IMR-90 (cell line): ENCODE measurements at regions not wholly inside any gene's neighbourhood (a gene's known extent, or its start where the extent isn't known, plus 50 kb on each side); places are given as distances from the start of the nearest gene placed in this dataset.

Experiments
- ATAC-seq: fragments of 200-7000 bp; cut with Tn5 transposase; 2 replicates; pipeline ENCODE4 v1.9.1; 2020; ENCODE audit warnings: low read depth, mild to moderate bottlenecking, moderate library complexity
- BruUV-seq: library from RNA; stranded (reverse); fragments of 400-500 nt; replicated peaks from 2 replicates; lab custom pipeline; 2021; lab: Mats Ljungman, UMichigan
- CTCF ChIA-PET: fragments of 300-600 bp; formaldehyde crosslinking; extraction: SDS; loops from one replicate; lab custom pipeline; 2021; ENCODE audit warnings: antibody characterized with exemption; lab: Yijun Ruan, JAX
- POLR2A ChIA-PET: fragments of 300-600 bp; sonication (Branson Sonifier 250); formaldehyde crosslinking; loops from one replicate; lab custom pipeline; 2022; ENCODE audit warnings: antibody characterized with exemption; ENCODE audit not compliant: unreplicated experiment; lab: Charles Lee
- DNase-seq: peaks from one replicate; pipeline ENCODE4 v3.0.0; 2013
- H2AFZ ChIP-seq: replicated peaks from 2 replicates; pipeline ENCODE3; 2013; ENCODE audit warnings: low read length, mild to moderate bottlenecking; ENCODE audit not compliant: poor library complexity
- H2AK5ac ChIP-seq: 2 replicates; pipeline ENCODE4 v1.6.1; 2013; ENCODE audit warnings: low read depth, low read length, inconsistent platforms
- H2AK9ac ChIP-seq: replicated peaks from 2 replicates; pipeline ENCODE3; 2013; ENCODE audit warnings: mild to moderate bottlenecking, low read depth, low read length, moderate library complexity; ENCODE audit not compliant: poor library complexity
- H2BK120ac ChIP-seq: 2 replicates; pipeline ENCODE4 v1.6.1; 2013; ENCODE audit warnings: low read depth, low read length, inconsistent platforms
- H2BK15ac ChIP-seq: 3 replicates; pipeline ENCODE4 v1.6.1; 2013; ENCODE audit warnings: low read depth, low read length, inconsistent platforms
- H2BK20ac ChIP-seq: 2 replicates; pipeline ENCODE4 v1.6.1; 2013; ENCODE audit warnings: low read depth, mild to moderate bottlenecking, inconsistent platforms, low read length, moderate library complexity
- H2BK5ac ChIP-seq: 2 replicates; pipeline ENCODE4 v1.6.1; 2013; ENCODE audit warnings: mild to moderate bottlenecking, low read depth, low read length, inconsistent platforms; ENCODE audit not compliant: poor library complexity, severe bottlenecking
- H3K14ac ChIP-seq: replicated peaks from 2 replicates; pipeline ENCODE4 v1.6.1; 2013; ENCODE audit warnings: low read depth, low read length, inconsistent platforms
- H3K18ac ChIP-seq: 2 replicates; pipeline ENCODE4 v1.6.1; 2013; ENCODE audit warnings: low read depth, low read length, control low read depth
- H3K23ac ChIP-seq: 2 replicates; pipeline ENCODE4 v1.6.1; 2013; ENCODE audit warnings: low read depth, low read length, inconsistent platforms
- H3K27ac ChIP-seq: 2 replicates; pipeline ENCODE4 v1.5.1; 2013; ENCODE audit warnings: mild to moderate bottlenecking, control low read depth, low read length; ENCODE audit not compliant: insufficient read depth
- H3K27me3 ChIP-seq: 2 replicates; pipeline ENCODE4 v1.6.1; 2013; ENCODE audit warnings: low read length; ENCODE audit not compliant: control insufficient read depth, insufficient read depth
- H3K36me3 ChIP-seq: 2 replicates; pipeline ENCODE4 v1.6.1; 2013; ENCODE audit warnings: low read length, mixed read lengths; ENCODE audit not compliant: control insufficient read depth, insufficient read depth
- H3K4ac ChIP-seq: 2 replicates; pipeline ENCODE4 v1.6.1; 2013; ENCODE audit warnings: low read depth, low read length, inconsistent platforms
- H3K4me1 ChIP-seq: 2 replicates; pipeline ENCODE4 v1.6.1; 2013; ENCODE audit warnings: low read length, mixed read lengths; ENCODE audit not compliant: control insufficient read depth, insufficient read depth
- H3K4me2 ChIP-seq: 2 replicates; pipeline ENCODE4 v1.6.1; 2013; ENCODE audit warnings: low read depth, mild to moderate bottlenecking, control low read depth, low read length, moderate library complexity
- H3K4me3 ChIP-seq: 2 replicates; pipeline ENCODE4 v1.5.1; 2013; ENCODE audit warnings: low read depth, mild to moderate bottlenecking, control low read depth, low read length, moderate library complexity; ENCODE audit not compliant: insufficient read depth
- H3K56ac ChIP-seq: 2 replicates; pipeline ENCODE4 v1.6.1; 2013; ENCODE audit warnings: low read length, inconsistent platforms; ENCODE audit not compliant: insufficient read depth; ENCODE audit errors: extremely low read depth
- H3K79me1 ChIP-seq, 2 experiments: 2 replicates each; pipeline ENCODE4 v1.6.1; 2013; ENCODE audit warnings: low read length in 2 of 2, inconsistent platforms in 1 of 2, low read depth in 1 of 2
- H3K9ac ChIP-seq: 2 replicates; pipeline ENCODE4 v1.6.1; 2013; ENCODE audit warnings: low read depth, low read length, control low read depth
- H3K9me1 ChIP-seq: 2 replicates; pipeline ENCODE4 v1.6.1; 2013; ENCODE audit warnings: low read length, inconsistent platforms; ENCODE audit not compliant: insufficient read depth
- H3K9me3 ChIP-seq: 2 replicates; pipeline ENCODE4 v1.6.1; 2013; ENCODE audit warnings: low read length; ENCODE audit not compliant: control insufficient read depth, insufficient read depth
- H4K20me1 ChIP-seq: 2 replicates; pipeline ENCODE4 v1.6.1; 2013; ENCODE audit warnings: low read length, inconsistent platforms; ENCODE audit not compliant: insufficient read depth
- H4K5ac ChIP-seq: 2 replicates; pipeline ENCODE4 v1.6.1; 2013; ENCODE audit warnings: mild to moderate bottlenecking, low read depth, low read length, control low read depth
- H4K8ac ChIP-seq, 2 experiments: 2 replicates each; pipeline ENCODE4 v1.6.1; 2013; ENCODE audit warnings: low read depth in 2 of 2, low read length in 2 of 2, control low read depth in 1 of 2, inconsistent platforms in 1 of 2
- H4K91ac ChIP-seq: 2 replicates; pipeline ENCODE4 v1.6.1; 2013; ENCODE audit warnings: low read depth, low read length, inconsistent platforms; ENCODE audit not compliant: insufficient read depth
- BHLHE40 ChIP-seq: fragments of 150-350 bp; IDR thresholded peaks from 2 replicates; pipeline ENCODE4 v1.6.1; 2016; ENCODE audit warnings: mild to moderate bottlenecking, low read depth, low read length
- WGBS, 2 experiments: methylation state at CpG; one replicate each; pipeline versions ENCODE4 v1.1.5 to v1.1.7; 2013; ENCODE audit warnings: missing lambda C conversion rate in 2 of 2; ENCODE audit not compliant: insufficient read length in 1 of 2; ENCODE audit errors: extremely low coverage in 2 of 2; 5-methylcytosine and 5-hydroxymethylcytosine counted together
- dilution Hi-C: fragments of 300-500 bp; cut with HindIII; formaldehyde crosslinking; loops from one replicate; pipeline ENCODE4 v1.14.3; 2018; ENCODE audit warnings: low sequenced_read_pairs; ENCODE audit not compliant: unreplicated experiment
- in situ Hi-C: fragments of 300-500 bp; cut with MboI; formaldehyde crosslinking; loops from 3 replicates; pipeline ENCODE4 v1.14.3; 2019; ENCODE audit warnings: low sequenced_read_pairs, inconsistent platforms, mixed read lengths
- intact Hi-C: fragments of 100-400 bp; cut with micrococcal nuclease; formaldehyde crosslinking; loops from 2 replicates; pipeline ENCODE4 v1.10.0; 2022

- H3K27me3 ChIP-seq, result no peaks in the 10 kb centered on the region
- no peaks in the 10 kb centered on the region for H3K9me3 ChIP-seq
- H2AK5ac ChIP-seq, result no peak overlapping the region
- no peak overlapping the region for H3K14ac ChIP-seq
- no peak overlapping the region for H3K9ac ChIP-seq
- no peak for TF ChIP-seq BHLHE40
- DNase-seq (no peak), ATAC-seq (no peak)
- no CpG with 5 or more reads among the region's 4 CpGs for WGBS, 2 experiments
- no peaks in the 10 kb centered on the region for H3K79me1 ChIP-seq
- ChIA-PET POLR2A (no interaction called here), CTCF (no interaction called here)
- H3K18ac ChIP-seq, result no peak overlapping the region
- H3K23ac ChIP-seq, result no peak overlapping the region
- in situ Hi-C loops (no loop called here), intact Hi-C loops (loop anchor here (10.0 kb wide), 1 partner anchor 387 kb away; no protein-coding TSS in a partner anchor), dilution Hi-C loops (no loop called here)
- H3K36me3 ChIP-seq, result no peaks in the 10 kb centered on the region
- H3K56ac ChIP-seq, result no peak overlapping the region
- H3K4me1 ChIP-seq, result no peaks in the 10 kb centered on the region
- H4K8ac ChIP-seq, result no peak overlapping the region
- H3K4me2 ChIP-seq, result no peak overlapping the region
- no peak overlapping the region for H3K4me3 ChIP-seq
- no peak overlapping the region for H2AFZ ChIP-seq
- H4K91ac ChIP-seq, result no peak overlapping the region
- no peak overlapping the region for H3K4ac ChIP-seq
- H2BK5ac ChIP-seq, result no peak overlapping the region
- no peak overlapping the region for H2AK9ac ChIP-seq
- H2BK15ac ChIP-seq, result no peak overlapping the region
- H4K20me1 ChIP-seq, result no peaks in the 10 kb centered on the region
- H3K9me1 ChIP-seq, result no peaks in the 10 kb centered on the region
- BruUV-seq, result no TSS peak
- no peak overlapping the region for H3K27ac ChIP-seq
- H2BK120ac ChIP-seq, result no peak overlapping the region
- no peak overlapping the region for H2BK20ac ChIP-seq
- H4K5ac ChIP-seq, result no peak overlapping the region
These were observed 66.6 kb upstream of the OLFM4 start for GRCh38 chr13:52961987-52962386.
